Stomach (tissue), 8 donors: ENCODE measurements at regions not wholly inside any gene's neighbourhood (a gene's known extent, or its start where the extent isn't known, plus 50 kb on each side); places are given as distances from the start of the nearest gene placed in this dataset.

Experiments
- DNase-seq, 2 donors: peaks; one replicate each; pipeline versions ENCODE4 v3.0.0 to v3.0.0-alpha.2; 2013 to 2019
- H3K27ac ChIP-seq, 5 donors: fragments of 200-600 bp in 4 of 5; sonication (generic) in 4 of 5; one replicate each; pipeline ENCODE4 v1.5.1; 2013 to 2019; ENCODE audit warnings: mild to moderate bottlenecking in 1 of 5, moderate library complexity in 1 of 5
- H3K27me3 ChIP-seq, 3 donors: fragments of 200-600 bp; sonication (generic); one replicate each; pipeline ENCODE4 v1.5.1; 2017 to 2019; ENCODE audit warnings: mixed run types in 1 of 3
- H3K36me3 ChIP-seq, 4 donors: fragments of 200-600 bp; sonication (generic); 1 replicate in 3 of 4; 2 replicates in 1 of 4; pipeline ENCODE4 v1.5.1; 2016 to 2019
- H3K4me1 ChIP-seq, 4 donors: fragments of 200-600 bp; sonication (generic); one replicate each; pipeline ENCODE4 v1.5.1; 2016 to 2019
- H3K4me3 ChIP-seq, 4 donors: fragments of 200-600 bp; sonication (generic) in 3 of 4; one replicate each; pipeline ENCODE4 v1.5.1; 2016 to 2019; ENCODE audit warnings: mild to moderate bottlenecking in 1 of 4
- H3K9me3 ChIP-seq, 4 donors: fragments of 200-600 bp; sonication (generic); one replicate each; pipeline ENCODE4 v1.5.1; 2016 to 2019
- CTCF ChIP-seq, 7 experiments: fragments of 450-650 bp in 4 of 7; fragments of 200-600 bp in 3 of 7; sonication (generic) in 3 of 7; IDR thresholded peaks; one replicate each; pipeline ENCODE4 v1.5.1; 2016 to 2019; ENCODE audit warnings: antibody characterized with exemption in 7 of 7, control low read depth in 2 of 7, mild to moderate bottlenecking in 1 of 7
- EP300 ChIP-seq: sonication (generic); formaldehyde crosslinking; IDR thresholded peaks from one replicate; pipeline ENCODE4 v1.6.1; 2017; ENCODE audit warnings: antibody characterized with exemption
- POLR2A ChIP-seq, 4 donors: fragments of 450-650 bp; IDR thresholded peaks; one replicate each; pipeline ENCODE4 v1.6.1; 2016; ENCODE audit warnings: antibody characterized with exemption in 4 of 4, control low read depth in 2 of 4, mild to moderate bottlenecking in 1 of 4, moderate library complexity in 1 of 4
- POLR2AphosphoS5 ChIP-seq, 3 donors: sonication (generic); formaldehyde crosslinking; IDR thresholded peaks; one replicate each; pipeline ENCODE4 v1.6.1; 2016; ENCODE audit warnings: antibody characterized with exemption in 3 of 3
- WGBS, 5 donors: extraction: QIAGEN DNeasy Blood & Tissue Kit in 3 of 5; methylation state at CpG; one replicate each; pipeline versions ENCODE4 v1.1.5 to v1.1.7; 2013 to 2018; 5-methylcytosine and 5-hydroxymethylcytosine counted together
- intact Hi-C: fragments of 100-400 bp; cut with DNase I; formaldehyde crosslinking; loops from one replicate; pipeline ENCODE4 v1.15.1; 2023; ENCODE audit warnings: low total_unique reads
- donor health status: healthy with polysubstance abuse.
- donor health status: Bipolar disorder and iron deficiency.
- donor health status: healthy.

GRCh38 chr6:163765335-163765734 lies 350.8 kb downstream of the QKI start:
- Histone ChIP-seq H3K9me3 (no peaks in the 10 kb centered on the region), H3K4me3 (no peak overlapping the region), H3K4me1 (peaks cover 0 to 3% (median 0%) of the 10 kb centered on the region in 4 donors), H3K27me3 (no peaks in the 10 kb centered on the region), H3K27ac (no peak overlapping the region), H3K36me3 (no peaks in the 10 kb centered on the region)
- 79 to 90% (median 84%) methylated on average over 1 of the region's 1 CpG for WGBS, 5 donors
- DNase-seq: no peak
- TF ChIP-seq POLR2A (IDR thresholded peaks at IDR 0.05) (no peak), EP300 (no peak), POLR2AphosphoS5 (IDR thresholded peaks at IDR 0.05) (no peak), CTCF (IDR thresholded peaks at IDR 0.05) (no peak)
- intact Hi-C loops: no loop called here

GRCh38 chr6:163764565-163764964 lies 350.0 kb downstream of the QKI start:
- intact Hi-C loops: no loop called here
- Histone ChIP-seq H3K9me3 (no peaks in the 10 kb centered on the region), H3K4me1 (peaks cover 0 to 3% (median 0%) of the 10 kb centered on the region in 4 donors), H3K27ac (no peak overlapping the region), H3K4me3 (no peak overlapping the region), H3K36me3 (no peaks in the 10 kb centered on the region), H3K27me3 (no peaks in the 10 kb centered on the region)
- DNase-seq: no peak
- 39 to 57% (median 52%) methylated on average over 4 of the region's 4 CpGs for WGBS, 5 donors
- no peak for TF ChIP-seq POLR2AphosphoS5 (IDR thresholded peaks at IDR 0.05)
- no peak for TF ChIP-seq CTCF (IDR thresholded peaks at IDR 0.05)
- no peak for TF ChIP-seq POLR2A (IDR thresholded peaks at IDR 0.05)
- TF ChIP-seq EP300: no peak

DNA sequence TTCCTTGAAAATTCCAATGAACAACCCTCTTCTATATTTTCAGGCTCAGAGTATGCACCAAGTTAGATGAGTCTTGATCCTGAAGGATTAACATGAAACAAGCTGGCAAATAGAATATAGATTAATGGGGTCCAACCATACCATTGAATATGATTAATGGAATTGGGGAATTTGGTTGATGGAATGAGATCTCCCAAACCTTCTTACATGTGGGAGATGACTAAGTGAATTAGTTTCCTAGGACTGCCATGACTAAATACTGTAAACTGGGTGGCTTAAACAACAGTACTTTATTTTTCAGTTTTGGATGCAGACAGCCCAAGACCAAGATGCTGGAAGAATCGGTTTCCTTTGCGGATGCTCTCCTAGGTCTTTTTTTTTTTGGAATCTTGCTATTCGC lies 347.0 kb downstream of the QKI start:
- Histone ChIP-seq H3K9me3 (no peaks in the 10 kb centered on the region), H3K36me3 (no peaks in the 10 kb centered on the region), H3K27me3 (no peaks in the 10 kb centered on the region), H3K4me1 (peaks cover 0 to 3% (median 0%) of the 10 kb centered on the region in 4 donors), H3K27ac (no peak overlapping the region), H3K4me3 (no peak overlapping the region)
- TF ChIP-seq POLR2A (IDR thresholded peaks at IDR 0.05) (no peak), POLR2AphosphoS5 (IDR thresholded peaks at IDR 0.05) (no peak), EP300 (no peak), CTCF (IDR thresholded peaks at IDR 0.05) (no peak)
- WGBS, 5 donors: 63 to 85% (median 77%) methylated on average over 3 of the region's 3 CpGs
- intact Hi-C loops: no loop called here
- no peak for DNase-seq

- intact Hi-C loops: no loop called here
- Histone ChIP-seq H3K9me3 (no peaks in the 10 kb centered on the region), H3K4me3 (no peak overlapping the region), H3K27me3 (no peaks in the 10 kb centered on the region), H3K27ac (no peak overlapping the region), H3K36me3 (no peaks in the 10 kb centered on the region), H3K4me1 (peaks cover 0 to 3% (median 0%) of the 10 kb centered on the region in 4 donors)
- TF ChIP-seq CTCF (IDR thresholded peaks at IDR 0.05) (no peak), EP300 (no peak), POLR2AphosphoS5 (IDR thresholded peaks at IDR 0.05) (no peak), POLR2A (IDR thresholded peaks at IDR 0.05) (no peak)
- WGBS, 5 donors: 47 to 69% (median 59%) methylated on average over 3 of the region's 3 CpGs
- DNase-seq: no peak
These were observed 346.3 kb downstream of the QKI start for GRCh38 chr6:163760860-163761259.
